ENCODE measurements at regions not wholly inside any gene's neighbourhood (a gene's known extent, or its start where the extent isn't known, plus 50 kb on each side); places are given as distances from the start of the nearest gene placed in this dataset.

- Histone ChIP-seq H3K27me3 (no peaks in the 10 kb centered on the region), H3K4me3 (no peak overlapping the region), H3K27ac (no peak overlapping the region), H3K4me1 (peaks cover 0 to 7% (median 3%) of the 10 kb centered on the region in 3 donors), H3K36me3 (no peaks in the 10 kb centered on the region), H3K9me3 (peaks cover 0 to 4% (median 0%) of the 10 kb centered on the region in 4 donors)
- no peak for TF ChIP-seq CTCF (IDR thresholded peaks at IDR 0.05)
- intact Hi-C loops (cut with DNase I), result no loop called here
- DNase-seq, result no peak
- FAIRE-seq, result no peak
- ATAC-seq, result no peak
- WGBS, 2 donors, result 36 to 41% methylated on average over 2 of the region's 2 CpGs
Measured at GRCh38 chr4:57448901-57449300, 338.7 kb upstream of the IGFBP7 start.

GRCh38 chr4:57448452-57448851 lies 338.3 kb upstream of the IGFBP7 start:
- Histone ChIP-seq H3K4me3 (no peak overlapping the region), H3K36me3 (no peaks in the 10 kb centered on the region), H3K27me3 (no peaks in the 10 kb centered on the region), H3K27ac (no peak overlapping the region), H3K9me3 (peaks cover 0 to 4% (median 0%) of the 10 kb centered on the region in 4 donors), H3K4me1 (peaks cover 3 to 11% (median 4%) of the 10 kb centered on the region in 3 donors)
- no peak for TF ChIP-seq CTCF (IDR thresholded peaks at IDR 0.05)
- ATAC-seq (no peak), DNase-seq (no peak), FAIRE-seq (no peak)
- intact Hi-C loops (cut with DNase I), result no loop called here
- WGBS, 2 donors, result 71 to 89% methylated on average over 4 of the region's 4 CpGs

- DNase-seq, result no peak
- intact Hi-C loops (cut with DNase I), result no loop called here
- H3K9me3 ChIP-seq, result peaks cover 0 to 4% (median 0%) of the 10 kb centered on the region in 4 donors
- no peaks in the 10 kb centered on the region for H3K36me3 ChIP-seq
- H3K4me3 ChIP-seq, result no peak overlapping the region
- ATAC-seq, result no peak
- no peak for FAIRE-seq
- no peaks in the 10 kb centered on the region for H3K27me3 ChIP-seq
- TF ChIP-seq CTCF (IDR thresholded peaks at IDR 0.05), result no peak
- WGBS, 2 donors, result 70 to 76% methylated on average over 3 of the region's 3 CpGs
- peaks cover 4 to 11% (median 8%) of the 10 kb centered on the region in 3 donors for H3K4me1 ChIP-seq
- H3K27ac ChIP-seq, result no peak overlapping the region
Measured at GRCh38 chr4:57446266-57446665, 336.1 kb upstream of the IGFBP7 start.

GRCh38 chr4:57445686-57446085 lies 335.5 kb upstream of the IGFBP7 start:
- no peak for TF ChIP-seq CTCF (IDR thresholded peaks at IDR 0.05)
- H3K9me3 ChIP-seq, result peaks cover 0 to 3% (median 0%) of the 10 kb centered on the region in 4 donors
- no peak for DNase-seq
- no peak overlapping the region for H3K4me3 ChIP-seq
- no peaks in the 10 kb centered on the region for H3K36me3 ChIP-seq
- no peak overlapping the region for H3K27ac ChIP-seq
- no peak for FAIRE-seq
- peaks cover 4 to 11% (median 8%) of the 10 kb centered on the region in 3 donors for H3K4me1 ChIP-seq
- H3K27me3 ChIP-seq, result no peaks in the 10 kb centered on the region
- no peak for ATAC-seq
- intact Hi-C loops (cut with DNase I), result no loop called here

GRCh38 chr4:57444671-57445070 lies 334.5 kb upstream of the IGFBP7 start:
- TF ChIP-seq CTCF (IDR thresholded peaks at IDR 0.05), result no peak
- ATAC-seq, result no peak
- no peak overlapping the region for H3K27ac ChIP-seq
- FAIRE-seq, result no peak
- no peak overlapping the region for H3K4me3 ChIP-seq
- no peaks in the 10 kb centered on the region for H3K27me3 ChIP-seq
- no peaks in the 10 kb centered on the region for H3K36me3 ChIP-seq
- H3K9me3 ChIP-seq, result no peaks in the 10 kb centered on the region
- WGBS, 2 donors, result 54 to 60% methylated on average over 4 of the region's 4 CpGs
- DNase-seq, result no peak
- intact Hi-C loops (cut with DNase I), result no loop called here
- H3K4me1 ChIP-seq, result peaks cover 4 to 11% (median 8%) of the 10 kb centered on the region in 3 donors

Measured in pancreas (tissue), 10 donors.